GM12872 (cell line): ENCODE measurements at regions not wholly inside any gene's neighbourhood (a gene's known extent, or its start where the extent isn't known, plus 50 kb on each side); places are given as distances from the start of the nearest gene placed in this dataset.

Source experiments
- CTCF ChIP-seq: IDR thresholded peaks from 3 replicates; pipeline ENCODE4 v1.5.1; 2011; ENCODE audit warnings: low read depth, mild to moderate bottlenecking, low read length, moderate library complexity; ENCODE audit not compliant: insufficient read depth

GRCh38 chr2:22999951-23000350 lies 385.0 kb upstream of the KLHL29 start:
- no peak for TF ChIP-seq CTCF

GRCh38 chr2:23002234-23002633 lies 382.7 kb upstream of the KLHL29 start:
- TF ChIP-seq CTCF: no peak

GRCh38 chr2:23005469-23005868 lies 379.5 kb upstream of the KLHL29 start:
- no peak for TF ChIP-seq CTCF

GRCh38 chr2:23007631-23008235 lies 377.2 kb upstream of the KLHL29 start:
- no peak for TF ChIP-seq CTCF

- no peak for TF ChIP-seq CTCF
These were observed 376.5 kb upstream of the KLHL29 start for GRCh38 chr2:23008440-23008839.

- no peak for TF ChIP-seq CTCF
These were observed 376.0 kb upstream of the KLHL29 start for GRCh38 chr2:23008951-23009350.

- no peak for TF ChIP-seq CTCF
These were observed 375.3 kb upstream of the KLHL29 start for GRCh38 chr2:23009545-23010149.
